ENCODE measurements at regions not wholly inside any gene's neighbourhood (a gene's known extent, or its start where the extent isn't known, plus 50 kb on each side); places are given as distances from the start of the nearest gene placed in this dataset.

DNA sequence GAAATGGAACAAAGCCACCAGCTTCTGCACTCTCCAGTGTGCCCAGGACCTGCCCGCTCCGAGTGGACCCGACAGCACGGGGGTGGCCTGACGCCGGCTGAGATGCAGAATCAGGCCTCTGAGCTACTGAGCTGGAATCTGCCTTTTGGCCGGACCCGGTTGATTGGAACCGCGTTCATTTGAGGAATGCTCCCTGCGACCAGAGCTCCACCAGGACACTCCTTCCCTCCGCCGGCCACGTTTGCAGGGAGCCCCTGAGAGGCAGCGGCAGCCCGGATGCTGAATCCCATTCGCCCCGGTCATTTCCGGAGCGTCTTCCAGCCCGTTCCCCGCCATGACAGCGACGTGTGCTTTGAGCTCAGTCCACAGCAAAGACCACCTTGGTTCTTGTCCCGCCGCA is 392.7 kb downstream of the THBS2 start:
- no peak for TF ChIP-seq CTCF (IDR thresholded peaks at IDR 0.05)
- TF ChIP-seq POLR2A (IDR thresholded peaks at IDR 0.05): no peak
